HCT116 (cell line): ENCODE measurements at regions not wholly inside any gene's neighbourhood (a gene's known extent, or its start where the extent isn't known, plus 50 kb on each side); places are given as distances from the start of the nearest gene placed in this dataset.
"Not testable (repeated sequence)": the region's sequence is repeated elsewhere in the genome, so short reads cannot be mapped to it uniquely, and the experiment has no call there.

Experiments used
- ATF3 ChIP-seq: IDR thresholded peaks from 2 replicates; pipeline ENCODE4 v1.6.1; 2012
- CTCF ChIP-seq, 3 experiments: fragments of 200-600 bp in 1 of 3; sonication (generic) in 1 of 3; IDR thresholded peaks in 2 of 3; conservative IDR thresholded peaks in 1 of 3; 2 replicates each; pipeline ENCODE4 v1.5.1; 2012 to 2017; ENCODE audit warnings: low read depth in 2 of 3, low read length in 2 of 3, antibody characterized with exemption in 1 of 3, borderline replicate concordance in 1 of 3, control low read depth in 1 of 3, mild to moderate bottlenecking in 1 of 3, mixed read lengths in 1 of 3, mixed run types in 1 of 3, moderate library complexity in 1 of 3; ENCODE audit not compliant: insufficient read depth in 1 of 3
- EZH2 ChIP-seq: fragments of 200-600 bp; sonication (generic); IDR thresholded peaks from 2 replicates; pipeline ENCODE4 v1.6.1; 2017; ENCODE audit warnings: antibody characterized with exemption, mixed run types
- EZH2phosphoT487 ChIP-seq: fragments of 200-600 bp; IDR thresholded peaks from 2 replicates; pipeline ENCODE4 v1.6.1; 2018; ENCODE audit warnings: antibody characterized with exemption, borderline replicate concordance
- POLR2A ChIP-seq: IDR thresholded peaks from 2 replicates; pipeline ENCODE4 v1.7.0; 2011; ENCODE audit warnings: borderline replicate concordance; ENCODE audit not compliant: insufficient read depth, insufficient read length; ENCODE audit errors: extremely low read depth
- POLR2AphosphoS5 ChIP-seq: IDR thresholded peaks from 2 replicates; pipeline ENCODE4 v1.6.1; 2011; ENCODE audit warnings: mild to moderate bottlenecking, low read depth, low read length, moderate library complexity
- REST ChIP-seq: IDR thresholded peaks from 2 replicates; pipeline ENCODE4 v1.6.1; 2012; ENCODE audit warnings: low read depth
- SIN3A ChIP-seq: IDR thresholded peaks from 2 replicates; pipeline ENCODE4 v1.6.1; 2012; ENCODE audit warnings: low read depth
- TCF7L2 ChIP-seq: IDR thresholded peaks from 2 replicates; pipeline ENCODE4 v1.7.0; 2011; ENCODE audit warnings: borderline replicate concordance, inconsistent platforms; ENCODE audit not compliant: insufficient read depth, insufficient read length; ENCODE audit errors: extremely low read depth
- ZNF274 ChIP-seq: fragments of 200-500 bp; sonication (Bioruptor generic); IDR thresholded peaks from 2 replicates; pipeline ENCODE4 v1.6.1; 2014; ENCODE audit warnings: mild to moderate bottlenecking, low read depth, low read length, inconsistent platforms

- TF ChIP-seq SIN3A; CTCF (IDR thresholded peaks at IDR 0.05 in 2 of 3, conservative IDR thresholded peaks at IDR 0.05 in 1 of 3; ENCODE audit: borderline replicate concordance in 1 of 3, insufficient read depth in 1 of 3, low read depth in 2 of 3, low read length in 2 of 3); EZH2; EZH2phosphoT487; POLR2AphosphoS5; REST; ZNF274; TCF7L2; ATF3; POLR2A: not testable (repeated sequence)
Measured at GRCh38 chr5:157962686-157963085, 103.7 kb upstream of the CLINT1 start.
